Dermis blood vessel endothelial cell (primary cell): ENCODE measurements at regions not wholly inside any gene's neighbourhood (a gene's known extent, or its start where the extent isn't known, plus 50 kb on each side); places are given as distances from the start of the nearest gene placed in this dataset.

Experiments
- DNase-seq: peaks from one replicate; pipeline ENCODE4 v3.0.0; 2010

DNA sequence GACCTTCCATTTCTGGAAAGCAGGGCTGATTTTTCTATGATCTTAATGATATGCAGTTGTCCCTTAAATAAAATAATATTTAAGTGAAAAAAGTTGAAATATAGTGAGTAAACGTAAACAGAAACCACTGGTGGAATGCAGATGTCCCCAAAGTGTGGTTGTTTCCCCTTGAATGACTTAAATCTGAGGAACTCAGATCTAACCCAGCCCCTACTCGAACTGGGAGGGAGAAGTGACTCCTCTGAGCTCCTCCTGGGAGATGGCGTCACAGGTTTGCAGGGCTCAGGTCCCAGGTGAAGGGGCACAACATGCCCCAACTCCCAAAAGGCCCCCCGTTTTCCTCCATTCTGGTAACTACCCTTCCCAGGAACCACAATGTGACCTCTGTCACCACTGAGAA lies 142.8 kb downstream of the IRF8 start:
- DNase-seq, result no peak

DNA sequence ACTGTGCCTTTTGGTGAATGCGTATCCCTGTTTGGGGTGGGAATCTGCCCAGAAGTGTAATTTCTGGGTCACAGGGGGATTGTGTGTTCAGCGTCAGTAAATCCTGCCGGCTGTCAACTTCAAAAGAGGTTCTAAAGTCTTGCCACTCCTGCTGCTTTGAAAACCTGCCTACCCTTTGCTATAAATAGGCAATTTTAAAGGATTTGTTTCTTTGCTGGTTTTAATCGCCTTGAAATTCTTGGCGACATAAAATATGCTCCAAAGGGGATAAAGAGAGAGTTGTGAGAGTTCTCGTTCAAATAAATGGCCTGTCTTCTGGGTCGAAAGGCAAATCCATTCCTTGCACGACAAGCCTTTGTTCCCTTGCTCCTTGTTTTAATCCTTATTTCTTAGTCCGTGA lies 143.4 kb downstream of the IRF8 start:
- no peak for DNase-seq

DNA sequence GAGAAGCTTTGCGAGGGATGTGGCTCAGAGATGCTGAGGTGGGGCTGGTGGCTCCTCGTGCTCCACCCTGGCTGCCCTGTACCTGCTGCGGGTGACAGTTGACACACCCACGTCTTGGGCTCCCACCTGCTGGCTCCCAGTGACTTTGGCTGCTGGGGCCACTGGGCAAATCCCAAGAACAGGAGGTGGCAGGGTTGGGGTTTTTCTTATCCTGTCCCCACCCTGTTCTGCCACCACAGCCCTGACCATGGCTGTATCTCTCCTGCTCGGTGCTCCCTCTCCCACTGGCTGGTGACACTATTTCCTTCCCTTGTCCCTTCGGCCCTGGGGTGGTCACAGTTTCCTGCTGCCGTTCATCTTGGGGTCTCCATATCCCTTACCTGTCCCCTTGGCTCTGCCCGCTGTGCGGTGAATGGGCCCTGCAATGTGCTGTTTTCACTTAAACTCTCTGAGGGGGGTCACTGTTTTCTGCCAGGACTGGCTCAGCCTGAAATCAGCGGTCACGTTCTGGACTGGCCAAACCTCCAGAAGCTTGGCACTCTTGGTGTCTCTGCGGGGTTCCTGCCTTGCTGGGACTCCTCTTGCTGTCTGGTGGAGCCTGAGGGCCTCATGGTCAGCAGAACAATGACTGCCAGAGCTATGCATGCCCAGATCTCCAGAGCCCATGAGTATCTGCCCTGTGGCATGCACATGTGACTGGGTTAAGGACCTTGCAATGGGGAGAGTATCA lies 144.2 kb downstream of the IRF8 start:
- DNase-seq, result no peak

DNA sequence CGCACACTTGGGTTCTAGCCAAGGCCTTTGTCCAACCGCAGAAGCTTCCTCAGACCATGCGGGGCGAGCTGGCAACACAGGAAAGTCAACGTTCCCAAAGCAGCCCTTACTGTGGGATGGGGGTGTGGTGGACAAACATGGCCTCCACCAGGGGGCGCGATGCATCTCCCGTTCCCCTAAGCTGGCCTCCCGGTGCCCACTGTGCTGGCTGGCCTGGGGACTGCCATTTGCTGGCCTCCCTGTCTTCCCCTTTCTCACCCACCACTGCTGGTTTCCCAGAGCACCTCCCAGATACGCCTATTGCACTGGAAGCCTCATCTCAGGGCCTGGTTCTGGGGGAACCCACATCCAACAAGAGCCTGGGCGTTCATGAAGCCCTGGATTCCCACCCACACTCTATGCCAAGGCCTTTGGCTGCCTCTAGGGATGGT lies 145.3 kb downstream of the IRF8 start:
- peak; percentile 81 for DNase-seq

DNA sequence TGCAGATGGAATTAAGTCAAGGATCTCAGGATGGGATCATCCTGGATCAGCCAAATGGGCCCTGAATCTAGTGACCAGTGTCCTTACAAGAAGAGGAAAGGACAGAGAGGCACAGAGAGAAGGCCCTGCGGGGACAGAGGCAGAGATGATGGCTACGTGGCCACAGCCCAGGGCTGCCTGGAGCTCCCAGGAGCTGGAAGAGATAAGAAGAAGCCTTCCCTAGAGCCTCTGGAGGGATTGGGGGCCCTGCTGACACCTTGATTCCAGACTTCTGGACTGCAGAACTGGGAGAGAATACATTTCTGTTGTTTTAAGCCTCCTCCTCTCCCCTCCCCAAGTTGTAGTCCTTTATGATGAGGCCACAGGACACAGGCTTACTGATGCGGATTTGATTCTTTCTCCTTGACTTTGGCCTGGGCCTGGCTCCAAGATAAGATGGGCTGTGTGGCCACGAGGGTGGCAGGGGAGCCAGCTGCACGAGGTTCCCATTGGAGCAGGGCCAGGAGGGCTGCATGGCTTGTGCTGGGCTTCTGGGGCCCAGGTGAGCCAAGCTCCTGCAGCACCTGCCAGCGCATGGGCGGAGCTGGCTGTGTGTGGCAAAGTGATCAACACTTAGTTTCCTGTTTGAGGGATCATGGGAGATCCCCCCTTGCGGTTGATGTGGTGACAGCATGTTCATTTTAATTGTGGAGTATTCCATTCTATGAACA lies 146.1 kb downstream of the IRF8 start:
- no peak for DNase-seq

DNA sequence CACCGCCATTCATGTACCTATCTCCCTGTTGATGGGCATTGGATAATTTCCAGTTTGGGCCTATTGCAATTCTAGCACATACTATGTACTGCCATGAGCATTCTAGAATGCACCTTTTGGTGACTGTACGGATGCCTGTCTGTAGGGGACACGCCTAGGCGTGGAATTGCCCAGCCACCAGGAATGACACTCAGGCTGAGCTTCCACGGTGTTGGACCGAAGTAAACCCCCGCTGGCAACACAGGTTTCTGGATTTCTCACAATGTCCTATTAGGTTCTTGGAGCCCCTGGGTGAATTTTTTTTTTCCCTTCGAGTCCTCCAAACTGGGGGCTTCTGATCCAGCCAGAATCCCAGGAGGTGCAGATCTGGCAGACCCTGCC lies 146.6 kb downstream of the IRF8 start:
- no peak for DNase-seq

DNA sequence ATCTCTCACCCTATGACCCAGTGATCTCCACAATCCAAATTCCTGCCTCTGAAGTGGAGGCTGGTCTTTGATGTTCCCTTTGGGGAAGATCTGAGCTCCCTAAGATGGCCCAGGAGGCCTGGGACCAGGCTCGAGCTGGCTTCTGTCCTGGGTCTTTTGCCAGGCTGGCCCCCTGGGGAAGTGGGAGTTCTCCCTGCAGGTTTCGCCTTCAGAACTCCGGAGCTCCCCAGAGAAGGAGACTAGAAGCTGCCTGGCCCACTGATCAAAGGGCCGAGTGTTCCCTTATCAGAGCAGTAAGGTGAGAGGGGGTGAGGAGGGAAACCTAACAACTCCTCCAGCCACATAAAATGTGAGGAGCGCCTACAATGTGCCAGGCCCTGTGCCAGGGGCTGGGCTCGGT lies 147.1 kb downstream of the IRF8 start:
- no peak for DNase-seq

DNA sequence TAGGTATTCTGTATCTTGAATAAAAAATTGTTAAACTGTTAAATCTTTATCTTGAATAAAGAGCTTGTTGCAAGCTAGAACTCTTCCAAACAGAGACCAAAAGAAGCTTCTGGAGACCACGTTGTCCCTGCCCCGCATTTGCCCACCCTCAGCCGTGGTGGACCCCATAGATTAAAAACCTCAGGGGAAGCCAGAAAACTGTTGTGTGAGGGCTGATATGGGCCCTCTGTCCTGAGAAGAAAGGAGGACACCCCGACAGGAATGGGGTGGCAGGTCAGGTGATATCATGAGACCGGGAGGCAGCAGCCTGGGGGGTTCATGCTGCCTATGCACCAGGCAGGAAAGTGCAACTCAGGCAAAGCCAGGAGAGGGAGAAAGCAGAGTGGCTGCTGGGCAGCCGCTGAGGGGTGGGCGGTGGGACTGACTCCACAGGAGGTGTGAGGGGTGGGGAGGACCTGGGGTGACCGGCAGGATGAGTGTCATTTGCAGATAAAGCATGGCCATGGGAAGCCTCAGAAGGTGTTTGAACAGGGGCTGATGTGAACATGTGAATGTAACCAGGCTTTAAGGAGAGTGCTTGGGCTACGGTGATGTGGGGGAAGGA lies 147.8 kb downstream of the IRF8 start:
- no peak for DNase-seq

DNA sequence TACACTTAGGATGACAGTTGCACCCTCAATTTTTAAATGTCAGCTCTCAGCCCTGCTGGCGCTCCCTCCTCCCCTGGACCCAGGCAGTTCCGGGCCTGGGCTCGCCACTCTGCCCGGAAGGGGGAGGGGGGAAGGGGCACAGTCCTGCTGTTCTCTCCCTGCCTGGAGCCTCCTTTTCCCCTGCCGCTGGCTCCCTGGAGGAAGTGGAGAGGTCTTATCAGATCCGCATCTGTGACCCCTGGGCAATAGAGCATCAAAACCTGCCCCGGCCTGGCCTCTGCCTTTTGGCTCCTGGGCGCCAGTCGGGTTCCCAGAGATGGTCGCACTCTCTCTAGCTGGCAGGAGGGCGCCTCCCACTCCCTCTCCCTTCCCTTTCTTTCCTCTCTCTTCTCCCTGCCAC lies 149.3 kb downstream of the IRF8 start:
- no peak for DNase-seq

DNA sequence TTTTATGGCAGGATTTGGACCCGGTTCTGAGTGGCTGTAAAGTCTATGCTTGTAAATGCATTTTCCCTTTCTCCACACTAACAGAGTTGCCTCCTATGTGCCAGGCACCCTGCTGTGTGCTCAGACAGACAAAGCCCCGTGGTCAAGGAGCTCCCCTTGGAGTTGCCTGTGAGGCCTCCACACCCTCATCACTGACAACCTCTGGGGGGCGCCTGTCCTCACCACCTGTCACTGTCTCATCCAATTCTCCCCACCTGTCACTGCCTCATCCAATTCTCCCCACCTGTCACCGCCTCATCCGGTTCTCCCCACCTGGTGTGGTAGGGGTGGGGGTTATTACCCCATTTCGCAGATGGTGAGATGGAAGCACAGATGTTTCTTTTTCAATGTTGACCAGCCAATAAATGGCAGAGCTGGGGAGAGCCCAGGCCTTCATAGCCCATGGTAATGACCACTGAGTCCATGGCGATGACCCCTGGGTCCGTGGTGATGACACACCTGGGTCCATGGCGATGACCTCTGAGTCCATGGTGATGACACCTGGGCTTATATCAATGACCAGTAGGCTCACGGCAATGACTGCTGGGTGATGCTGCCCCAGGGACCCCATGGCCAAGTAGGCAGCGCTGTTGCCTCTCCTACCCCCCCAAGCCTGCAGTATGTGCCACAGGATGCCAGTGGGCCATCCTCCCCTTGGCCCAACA lies 150.1 kb downstream of the IRF8 start:
- DNase-seq, result no peak

DNA sequence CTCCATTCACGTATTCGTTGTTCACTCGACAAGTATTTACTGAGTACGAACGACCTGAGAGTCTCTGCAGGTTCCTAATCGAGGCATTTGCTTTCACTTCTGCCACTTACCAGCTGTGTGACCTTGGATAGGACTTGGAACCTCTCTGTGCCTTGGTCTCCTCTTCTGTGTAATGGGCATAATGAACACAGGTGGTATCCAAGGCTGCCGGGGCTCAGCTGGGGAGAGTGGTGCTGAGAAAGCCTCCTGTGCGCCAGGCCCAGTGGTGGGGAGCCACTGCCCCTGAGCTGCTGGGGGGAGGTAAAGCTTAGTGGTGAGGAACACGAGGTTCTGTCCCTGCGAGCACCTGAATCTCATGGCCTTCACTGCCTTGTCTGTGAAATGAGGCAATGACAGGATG lies 150.7 kb downstream of the IRF8 start:
- DNase-seq, result no peak

DNA sequence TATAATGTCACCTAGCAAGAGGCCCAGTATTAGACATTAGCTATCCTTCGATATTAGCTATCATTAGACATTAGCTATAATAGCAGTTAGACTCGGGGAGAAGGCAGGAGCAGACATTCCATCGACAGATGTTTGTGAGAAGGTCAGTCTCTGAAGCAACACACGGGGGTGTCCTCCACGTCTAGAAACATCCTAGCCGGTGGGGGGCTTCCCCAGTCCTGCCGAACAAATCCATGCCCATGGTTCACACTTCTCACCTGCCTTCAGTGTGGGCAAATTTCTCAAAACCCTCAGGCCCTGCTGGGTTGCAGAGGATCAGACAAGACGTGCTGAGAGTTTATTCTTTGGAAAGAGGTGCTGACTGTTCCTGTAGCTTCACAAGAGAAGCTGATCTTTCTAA lies 151.1 kb downstream of the IRF8 start:
- DNase-seq, result no peak

DNA sequence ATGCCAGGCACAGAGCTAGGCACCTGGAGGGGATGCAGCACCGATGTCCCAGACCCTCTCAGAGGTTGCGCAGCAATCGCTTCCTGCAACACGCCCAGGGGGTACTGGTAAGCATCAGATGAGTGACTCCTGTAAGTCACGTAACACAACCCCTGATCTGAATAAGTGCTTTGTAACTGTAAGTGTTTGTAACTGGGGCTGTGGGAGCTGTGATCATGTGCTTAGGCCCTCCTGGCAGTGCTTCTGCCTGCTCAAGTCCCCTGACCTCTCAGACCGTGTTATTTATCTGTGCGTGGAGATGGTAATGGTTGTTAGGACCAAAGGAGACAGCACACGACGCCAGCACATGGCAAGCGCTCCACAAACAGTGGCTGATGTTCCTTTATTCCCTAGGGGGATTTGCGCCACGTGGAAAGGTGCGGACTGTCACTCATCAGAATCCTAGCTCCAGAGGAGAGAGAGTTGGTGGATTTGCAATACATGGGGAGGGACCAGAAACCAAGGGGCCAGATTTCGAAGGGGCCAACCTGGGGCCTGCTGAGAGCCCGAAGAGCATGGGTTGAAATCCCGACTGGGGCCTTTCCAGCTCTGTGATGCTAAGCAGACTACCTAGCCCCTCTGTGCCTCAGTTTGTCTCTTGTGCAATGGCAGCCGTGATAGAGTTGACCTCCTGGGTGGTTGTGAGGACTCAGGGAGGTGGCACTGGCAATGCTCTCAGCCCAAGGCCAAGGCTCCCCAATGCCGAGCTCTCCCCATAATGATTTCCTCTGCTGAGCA lies 151.8 kb downstream of the IRF8 start:
- DNase-seq, result no peak

DNA sequence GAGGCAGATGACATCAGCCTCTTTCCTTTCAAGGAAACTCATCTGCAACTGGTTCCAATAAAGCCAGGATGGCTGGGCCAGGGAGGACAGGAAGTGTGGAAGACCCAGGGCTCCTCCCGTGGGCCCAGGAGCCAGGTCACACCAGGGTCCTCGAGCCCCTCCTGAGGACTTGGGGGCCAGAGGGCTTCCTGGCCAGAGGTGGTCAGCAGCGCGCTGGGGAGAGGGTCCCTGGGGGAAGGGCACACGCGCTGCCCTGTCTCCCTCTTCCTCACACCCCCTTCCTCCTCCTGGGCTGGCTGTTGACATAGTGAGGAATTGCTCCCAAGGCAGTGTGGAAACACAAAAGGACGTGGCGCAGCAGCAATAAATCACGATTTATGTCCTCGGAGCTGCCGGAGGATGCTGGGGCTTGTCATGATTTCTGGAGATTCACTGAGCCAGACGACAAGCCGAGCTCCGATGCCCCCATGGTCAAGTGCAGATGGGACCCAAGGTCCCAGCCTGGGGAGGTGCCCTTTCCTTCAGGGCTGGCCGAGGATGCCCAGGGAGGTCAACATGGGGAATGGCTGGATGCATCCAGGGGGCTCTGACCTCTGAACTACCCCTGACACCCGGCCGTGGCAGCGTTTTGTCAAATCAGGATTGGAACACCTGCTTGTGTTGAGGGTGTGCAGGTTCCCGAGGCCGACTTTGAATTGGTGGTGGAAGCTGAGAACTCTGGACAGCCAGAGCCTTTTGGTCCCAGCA lies 152.6 kb downstream of the IRF8 start:
- no peak for DNase-seq

DNA sequence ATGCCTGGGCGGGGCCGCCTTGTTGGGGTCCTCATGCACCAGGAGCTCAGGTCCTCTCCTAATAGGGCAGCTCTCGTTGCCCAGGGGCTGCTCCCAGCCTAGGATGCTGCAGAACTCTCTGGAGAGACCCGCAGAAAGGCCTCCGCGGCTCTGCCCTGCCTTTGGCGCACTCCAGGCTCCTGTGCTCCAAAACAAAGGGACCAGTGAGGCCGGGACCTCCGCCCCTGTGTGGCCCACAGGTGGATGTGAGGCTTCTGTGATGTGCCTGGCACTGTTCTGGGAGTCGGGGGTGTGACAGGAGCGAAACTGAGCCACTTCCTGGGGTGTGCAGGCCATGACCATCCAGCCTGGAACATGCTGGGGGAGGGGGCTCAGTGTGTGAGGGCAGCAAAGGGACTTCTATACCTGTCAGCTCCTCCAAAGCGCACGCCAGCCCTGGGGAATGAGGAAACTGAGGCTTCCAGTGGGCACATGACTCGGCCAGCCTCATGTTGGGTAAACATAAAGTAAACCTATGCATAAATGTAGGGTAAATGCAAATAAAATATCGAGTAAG lies 153.2 kb downstream of the IRF8 start:
- no peak for DNase-seq

DNA sequence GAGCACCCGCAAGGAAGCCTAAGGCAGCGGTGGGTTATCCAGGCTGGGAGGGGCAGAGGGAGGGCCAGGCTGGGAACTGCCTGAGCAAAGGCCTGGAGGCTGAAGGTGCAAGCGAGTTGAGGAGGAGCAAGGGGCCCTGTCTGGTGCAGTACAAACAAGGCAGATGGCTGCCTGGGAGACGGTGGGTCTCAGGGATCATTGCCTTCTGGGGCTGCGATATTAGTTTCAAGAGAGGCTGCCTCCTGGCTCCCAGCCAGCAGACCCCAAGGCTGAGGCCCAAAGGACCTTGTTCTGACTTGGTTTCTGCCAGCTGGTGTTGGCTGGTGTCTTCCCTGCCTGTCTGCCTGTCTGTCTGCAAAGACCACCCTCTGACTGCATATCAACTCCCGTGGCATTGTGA lies 154.0 kb downstream of the IRF8 start:
- no peak for DNase-seq

DNA sequence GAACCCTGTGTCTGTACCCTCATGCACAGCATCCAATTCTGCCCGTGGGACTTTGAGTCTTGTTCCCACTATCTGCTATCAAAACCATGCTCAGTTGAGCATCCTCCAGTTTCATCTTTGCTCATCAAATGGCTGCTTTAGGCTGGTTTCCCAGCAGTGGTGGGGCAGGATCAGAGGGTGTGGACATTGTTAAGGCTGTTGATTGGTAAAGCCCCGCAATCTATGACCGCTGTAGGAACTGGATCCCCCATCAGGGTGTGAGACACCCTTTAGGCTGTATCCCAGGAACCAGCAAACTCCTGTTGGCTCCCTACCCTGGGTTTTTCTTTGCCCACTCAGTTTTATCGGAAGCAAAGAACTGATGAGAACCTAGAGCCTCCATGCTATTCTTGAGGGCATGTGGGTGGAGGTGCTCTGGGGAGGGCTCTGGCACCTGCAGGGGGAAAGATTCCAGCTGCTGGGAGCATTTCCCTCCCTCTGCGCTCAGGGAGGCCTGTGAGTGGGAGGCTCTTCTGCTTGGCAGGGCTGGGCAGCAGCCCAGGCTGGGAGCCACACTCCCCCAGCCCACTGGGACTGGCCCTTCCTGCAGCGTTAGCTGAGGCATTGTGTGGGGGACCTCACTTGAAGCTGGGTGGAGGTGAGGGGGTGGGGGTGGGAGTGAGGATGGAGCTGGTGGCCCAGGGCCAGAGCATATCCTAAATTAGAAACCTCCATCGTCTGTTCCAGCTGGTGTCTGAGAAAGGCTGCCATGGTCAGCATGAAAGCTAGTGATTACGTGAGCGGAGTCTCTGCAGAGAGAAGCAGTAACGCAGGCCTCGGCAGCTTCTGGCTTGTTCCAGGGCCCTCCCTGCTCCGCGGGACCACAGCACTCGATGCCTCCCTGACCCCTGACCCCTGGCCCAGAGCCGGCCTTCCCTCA lies 160.6 kb downstream of the IRF8 start:
- DNase-seq, result no peak

DNA sequence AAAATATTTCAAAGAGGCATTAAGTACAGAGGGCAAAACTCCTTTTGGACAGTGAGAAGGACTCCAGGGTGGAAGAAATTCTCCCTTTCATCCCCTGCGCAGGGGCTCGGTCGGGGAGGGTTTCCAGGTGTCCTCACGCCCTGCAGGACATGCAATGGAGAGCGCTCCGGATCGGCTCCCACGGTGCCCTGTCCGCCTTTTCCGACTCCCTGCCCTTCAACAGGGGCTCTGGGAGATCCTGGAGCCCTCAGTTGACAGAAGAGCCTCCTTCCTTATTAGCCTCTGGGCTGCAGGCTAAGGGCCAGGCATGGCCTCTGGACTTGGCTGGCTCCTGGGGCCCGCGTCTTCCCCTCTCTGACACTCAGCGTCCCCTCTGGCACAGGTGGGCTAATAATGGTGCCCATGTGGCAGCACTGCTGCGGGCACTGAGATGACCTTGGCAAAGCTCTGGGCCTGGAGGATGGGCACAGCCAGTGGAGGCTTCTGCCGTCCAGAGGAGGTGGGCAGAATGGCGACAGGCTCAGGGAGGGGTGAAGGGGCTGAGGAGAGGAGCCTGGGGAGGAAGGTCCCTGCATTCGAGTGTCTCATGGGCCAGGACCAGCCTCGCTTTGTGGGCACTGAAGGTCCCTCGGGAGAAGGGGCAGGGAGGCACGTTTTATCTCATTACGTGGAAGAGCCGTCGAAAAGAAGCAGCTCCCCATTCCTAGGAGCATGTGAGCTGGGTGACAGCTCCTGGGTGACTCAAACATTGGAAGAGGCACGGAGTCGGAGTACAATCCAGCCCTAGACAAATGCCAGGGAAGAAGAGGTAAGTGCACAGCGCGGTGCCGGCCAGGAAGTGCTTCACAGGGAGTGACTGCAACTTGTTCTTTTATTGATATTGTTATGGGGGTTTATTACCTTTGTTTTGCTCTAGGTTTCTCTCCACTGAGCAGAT lies 161.7 kb downstream of the IRF8 start:
- DNase-seq, result no peak

DNA sequence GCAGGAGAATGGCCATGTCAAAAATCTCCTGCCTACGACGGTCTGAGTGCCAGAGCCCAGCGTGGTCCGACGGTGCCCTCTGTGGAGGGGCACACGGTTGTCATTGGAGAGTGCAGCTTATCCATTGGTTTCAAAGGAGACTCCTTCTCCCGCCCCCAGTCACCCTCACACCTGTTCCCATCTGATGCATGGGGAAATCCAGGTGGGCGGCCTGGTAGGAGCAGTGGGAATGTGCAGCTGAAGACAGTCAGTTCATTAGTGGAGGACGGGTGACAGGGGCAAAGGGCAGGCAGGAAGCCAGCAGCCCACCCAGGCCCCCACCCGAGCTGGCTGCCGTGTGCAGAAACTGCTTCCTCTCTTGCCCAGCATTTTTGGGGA lies 162.3 kb downstream of the IRF8 start:
- DNase-seq, result no peak
